ENCODE measurements at regions not wholly inside any gene's neighbourhood (a gene's known extent, or its start where the extent isn't known, plus 50 kb on each side); places are given as distances from the start of the nearest gene placed in this dataset.

DNA sequence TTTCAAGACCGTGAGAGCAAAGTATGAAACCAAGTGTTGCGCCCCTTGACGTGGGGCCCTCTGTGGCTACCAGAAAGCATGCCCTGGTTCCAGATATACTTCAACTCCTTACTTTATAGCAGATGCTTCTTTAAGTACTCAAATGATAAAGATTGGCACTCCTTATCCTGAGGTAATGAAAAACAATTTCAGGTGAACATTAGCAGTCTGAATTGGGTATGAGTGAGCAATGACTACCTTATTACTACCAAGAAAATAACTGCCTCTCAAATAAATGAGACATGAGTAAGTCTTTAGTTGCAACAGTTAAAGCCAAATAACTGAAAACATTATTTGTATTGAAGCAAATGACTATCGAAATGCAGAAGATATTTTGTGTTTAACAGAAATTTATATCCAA is 408.7 kb downstream of the MMUT start (continued):
- TF ChIP-seq, protein P1, sequence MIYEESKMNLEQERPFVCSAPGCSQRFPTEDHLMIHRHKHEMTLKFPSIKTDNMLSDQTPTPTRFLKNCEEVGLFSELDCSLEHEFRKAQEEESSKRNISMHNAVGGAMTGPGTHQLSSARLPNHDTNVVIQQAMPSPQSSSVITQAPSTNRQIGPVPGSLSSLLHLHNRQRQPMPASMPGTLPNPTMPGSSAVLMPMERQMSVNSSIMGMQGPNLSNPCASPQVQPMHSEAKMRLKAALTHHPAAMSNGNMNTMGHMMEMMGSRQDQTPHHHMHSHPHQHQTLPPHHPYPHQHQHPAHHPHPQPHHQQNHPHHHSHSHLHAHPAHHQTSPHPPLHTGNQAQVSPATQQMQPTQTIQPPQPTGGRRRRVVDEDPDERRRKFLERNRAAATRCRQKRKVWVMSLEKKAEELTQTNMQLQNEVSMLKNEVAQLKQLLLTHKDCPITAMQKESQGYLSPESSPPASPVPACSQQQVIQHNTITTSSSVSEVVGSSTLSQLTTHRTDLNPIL (CRISPR knock-in tag; IDR thresholded peaks at IDR 0.05; ENCODE audit: low read depth): no peak
- TF ChIP-seq SNAI2 (CRISPR knock-in tag; IDR thresholded peaks at IDR 0.05) (no peak), OSR1 (CRISPR knock-in tag; IDR thresholded peaks at IDR 0.05) (no peak)

DNA sequence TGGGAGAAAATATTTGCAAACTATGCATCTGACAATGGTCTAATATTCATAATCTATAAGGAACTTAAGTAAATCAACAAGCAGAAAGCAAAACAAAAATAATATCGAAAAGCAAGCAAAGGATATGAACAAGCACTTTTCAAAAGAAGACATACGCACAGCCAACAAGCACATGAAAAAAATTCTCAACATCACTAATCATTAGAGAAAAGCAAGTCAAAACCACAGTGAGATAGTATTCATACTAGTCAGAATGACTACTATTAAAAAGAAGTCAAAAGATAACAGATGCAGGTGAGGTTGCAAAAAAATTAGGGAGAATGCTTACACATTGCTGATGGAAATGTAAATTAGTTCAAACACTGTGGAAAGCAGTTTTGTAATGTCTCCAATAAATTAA is 410.2 kb downstream of the MMUT start:
- ATAC-seq: no peak
- no peak for TF ChIP-seq BACH2 (CRISPR knock-in tag; IDR thresholded peaks at IDR 0.05; ENCODE audit: borderline replicate concordance)

DNA sequence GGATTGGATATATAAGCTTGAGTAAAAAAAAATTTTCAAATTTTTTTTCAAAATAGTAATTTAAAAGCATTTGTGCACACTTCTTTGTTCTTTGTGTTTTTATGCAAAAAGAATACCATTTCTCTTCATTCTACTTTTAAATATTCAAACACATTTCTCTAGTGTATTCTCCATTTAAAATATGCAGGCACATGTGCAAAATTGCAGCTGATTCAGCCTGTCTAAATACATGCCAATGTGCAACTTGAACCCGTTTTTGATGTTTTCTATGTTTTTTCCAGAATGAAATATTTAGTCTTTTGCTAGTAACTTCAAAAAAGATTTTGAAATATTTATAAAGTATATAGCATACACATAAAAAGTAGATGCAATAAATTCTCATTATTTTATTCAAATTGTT is 411.8 kb downstream of the MMUT start:
- TF ChIP-seq RARB (CRISPR knock-in tag; IDR thresholded peaks at IDR 0.05) (no peak), SNAI2 (CRISPR knock-in tag; IDR thresholded peaks at IDR 0.05) (no peak), ZFP30 (CRISPR knock-in tag; IDR thresholded peaks at IDR 0.05) (no peak), ZNF70 (CRISPR knock-in tag; IDR thresholded peaks at IDR 0.05) (no peak)
- TF ChIP-seq, protein P2, sequence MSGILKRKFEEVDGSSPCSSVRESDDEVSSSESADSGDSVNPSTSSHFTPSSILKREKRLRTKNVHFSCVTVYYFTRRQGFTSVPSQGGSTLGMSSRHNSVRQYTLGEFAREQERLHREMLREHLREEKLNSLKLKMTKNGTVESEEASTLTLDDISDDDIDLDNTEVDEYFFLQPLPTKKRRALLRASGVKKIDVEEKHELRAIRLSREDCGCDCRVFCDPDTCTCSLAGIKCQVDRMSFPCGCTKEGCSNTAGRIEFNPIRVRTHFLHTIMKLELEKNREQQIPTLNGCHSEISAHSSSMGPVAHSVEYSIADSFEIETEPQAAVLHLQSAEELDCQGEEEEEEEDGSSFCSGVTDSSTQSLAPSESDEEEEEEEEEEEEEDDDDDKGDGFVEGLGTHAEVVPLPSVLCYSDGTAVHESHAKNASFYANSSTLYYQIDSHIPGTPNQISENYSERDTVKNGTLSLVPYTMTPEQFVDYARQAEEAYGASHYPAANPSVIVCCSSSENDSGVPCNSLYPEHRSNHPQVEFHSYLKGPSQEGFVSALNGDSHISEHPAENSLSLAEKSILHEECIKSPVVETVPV (CRISPR knock-in tag; IDR thresholded peaks at IDR 0.05): no peak
- TF ChIP-seq, protein P3, sequence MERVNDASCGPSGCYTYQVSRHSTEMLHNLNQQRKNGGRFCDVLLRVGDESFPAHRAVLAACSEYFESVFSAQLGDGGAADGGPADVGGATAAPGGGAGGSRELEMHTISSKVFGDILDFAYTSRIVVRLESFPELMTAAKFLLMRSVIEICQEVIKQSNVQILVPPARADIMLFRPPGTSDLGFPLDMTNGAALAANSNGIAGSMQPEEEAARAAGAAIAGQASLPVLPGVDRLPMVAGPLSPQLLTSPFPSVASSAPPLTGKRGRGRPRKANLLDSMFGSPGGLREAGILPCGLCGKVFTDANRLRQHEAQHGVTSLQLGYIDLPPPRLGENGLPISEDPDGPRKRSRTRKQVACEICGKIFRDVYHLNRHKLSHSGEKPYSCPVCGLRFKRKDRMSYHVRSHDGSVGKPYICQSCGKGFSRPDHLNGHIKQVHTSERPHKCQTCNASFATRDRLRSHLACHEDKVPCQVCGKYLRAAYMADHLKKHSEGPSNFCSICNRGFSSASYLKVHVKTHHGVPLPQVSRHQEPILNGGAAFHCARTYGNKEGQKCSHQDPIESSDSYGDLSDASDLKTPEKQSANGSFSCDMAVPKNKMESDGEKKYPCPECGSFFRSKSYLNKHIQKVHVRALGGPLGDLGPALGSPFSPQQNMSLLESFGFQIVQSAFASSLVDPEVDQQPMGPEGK (CRISPR knock-in tag; IDR thresholded peaks at IDR 0.05; ENCODE audit: borderline replicate concordance): no peak
- no peak for ATAC-seq

DNA sequence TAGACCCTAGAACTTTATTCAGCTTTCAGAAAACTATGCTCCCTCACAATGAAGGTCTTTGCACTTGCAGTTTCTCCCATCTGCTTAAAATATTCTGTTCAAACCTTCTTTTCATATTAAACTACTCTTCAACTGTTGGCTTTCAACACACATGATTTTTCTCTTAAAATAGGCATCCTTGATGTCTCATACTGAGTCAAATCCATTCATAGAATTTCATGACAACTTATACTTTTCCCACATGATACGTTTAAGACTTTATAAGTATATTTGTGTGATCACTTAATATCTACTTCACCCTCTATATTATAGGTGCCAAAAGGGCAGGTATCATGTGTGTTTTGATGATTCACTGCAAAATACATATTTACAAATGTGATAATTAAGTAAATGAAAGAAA is 412.5 kb downstream of the MMUT start:
- TF ChIP-seq ZNF565 (CRISPR knock-in tag; conservative IDR thresholded peaks at IDR 0.05; ENCODE audit: low read depth): no peak
- TF ChIP-seq, protein P3 (CRISPR knock-in tag; IDR thresholded peaks at IDR 0.05; ENCODE audit: borderline replicate concordance): no peak
- no peak for TF ChIP-seq SNAI2 (CRISPR knock-in tag; IDR thresholded peaks at IDR 0.05)
- TF ChIP-seq, protein P4, sequence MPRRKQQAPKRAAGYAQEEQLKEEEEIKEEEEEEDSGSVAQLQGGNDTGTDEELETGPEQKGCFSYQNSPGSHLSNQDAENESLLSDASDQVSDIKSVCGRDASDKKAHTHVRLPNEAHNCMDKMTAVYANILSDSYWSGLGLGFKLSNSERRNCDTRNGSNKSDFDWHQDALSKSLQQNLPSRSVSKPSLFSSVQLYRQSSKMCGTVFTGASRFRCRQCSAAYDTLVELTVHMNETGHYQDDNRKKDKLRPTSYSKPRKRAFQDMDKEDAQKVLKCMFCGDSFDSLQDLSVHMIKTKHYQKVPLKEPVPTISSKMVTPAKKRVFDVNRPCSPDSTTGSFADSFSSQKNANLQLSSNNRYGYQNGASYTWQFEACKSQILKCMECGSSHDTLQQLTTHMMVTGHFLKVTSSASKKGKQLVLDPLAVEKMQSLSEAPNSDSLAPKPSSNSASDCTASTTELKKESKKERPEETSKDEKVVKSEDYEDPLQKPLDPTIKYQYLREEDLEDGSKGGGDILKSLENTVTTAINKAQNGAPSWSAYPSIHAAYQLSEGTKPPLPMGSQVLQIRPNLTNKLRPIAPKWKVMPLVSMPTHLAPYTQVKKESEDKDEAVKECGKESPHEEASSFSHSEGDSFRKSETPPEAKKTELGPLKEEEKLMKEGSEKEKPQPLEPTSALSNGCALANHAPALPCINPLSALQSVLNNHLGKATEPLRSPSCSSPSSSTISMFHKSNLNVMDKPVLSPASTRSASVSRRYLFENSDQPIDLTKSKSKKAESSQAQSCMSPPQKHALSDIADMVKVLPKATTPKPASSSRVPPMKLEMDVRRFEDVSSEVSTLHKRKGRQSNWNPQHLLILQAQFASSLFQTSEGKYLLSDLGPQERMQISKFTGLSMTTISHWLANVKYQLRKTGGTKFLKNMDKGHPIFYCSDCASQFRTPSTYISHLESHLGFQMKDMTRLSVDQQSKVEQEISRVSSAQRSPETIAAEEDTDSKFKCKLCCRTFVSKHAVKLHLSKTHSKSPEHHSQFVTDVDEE (CRISPR knock-in tag; IDR thresholded peaks at IDR 0.05): no peak
- TF ChIP-seq ZC3H10 (CRISPR knock-in tag; IDR thresholded peaks at IDR 0.05): no peak
- no peak for TF ChIP-seq ZFP30 (CRISPR knock-in tag; IDR thresholded peaks at IDR 0.05)
- no peak for ATAC-seq

DNA sequence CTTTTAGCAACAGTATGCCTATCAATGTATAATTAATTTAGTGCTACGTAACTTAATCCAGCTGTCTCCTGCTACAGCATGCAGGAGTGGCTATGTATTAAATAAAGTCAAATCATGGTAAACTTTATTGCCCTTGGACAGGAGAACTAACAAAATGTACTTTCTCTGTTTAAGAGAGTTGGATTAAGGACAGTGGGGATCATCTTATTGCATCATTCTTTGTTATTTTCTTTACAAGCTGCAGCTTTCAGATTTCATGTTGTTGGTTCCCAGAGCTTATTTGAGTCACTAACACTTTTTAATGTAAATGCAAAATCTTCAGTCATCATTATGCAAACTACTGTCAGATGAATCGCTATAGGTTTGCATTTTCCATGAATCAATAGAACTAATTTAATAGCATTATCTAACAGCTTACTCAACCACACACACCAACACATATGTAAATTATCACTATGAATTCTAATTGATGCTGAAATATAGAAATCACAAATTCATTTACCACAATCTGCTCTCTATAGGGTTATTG is 424.7 kb downstream of the MMUT start:
- no peak for ATAC-seq
- TF ChIP-seq ZNF565 (CRISPR knock-in tag; conservative IDR thresholded peaks at IDR 0.05; ENCODE audit: low read depth): no peak

DNA sequence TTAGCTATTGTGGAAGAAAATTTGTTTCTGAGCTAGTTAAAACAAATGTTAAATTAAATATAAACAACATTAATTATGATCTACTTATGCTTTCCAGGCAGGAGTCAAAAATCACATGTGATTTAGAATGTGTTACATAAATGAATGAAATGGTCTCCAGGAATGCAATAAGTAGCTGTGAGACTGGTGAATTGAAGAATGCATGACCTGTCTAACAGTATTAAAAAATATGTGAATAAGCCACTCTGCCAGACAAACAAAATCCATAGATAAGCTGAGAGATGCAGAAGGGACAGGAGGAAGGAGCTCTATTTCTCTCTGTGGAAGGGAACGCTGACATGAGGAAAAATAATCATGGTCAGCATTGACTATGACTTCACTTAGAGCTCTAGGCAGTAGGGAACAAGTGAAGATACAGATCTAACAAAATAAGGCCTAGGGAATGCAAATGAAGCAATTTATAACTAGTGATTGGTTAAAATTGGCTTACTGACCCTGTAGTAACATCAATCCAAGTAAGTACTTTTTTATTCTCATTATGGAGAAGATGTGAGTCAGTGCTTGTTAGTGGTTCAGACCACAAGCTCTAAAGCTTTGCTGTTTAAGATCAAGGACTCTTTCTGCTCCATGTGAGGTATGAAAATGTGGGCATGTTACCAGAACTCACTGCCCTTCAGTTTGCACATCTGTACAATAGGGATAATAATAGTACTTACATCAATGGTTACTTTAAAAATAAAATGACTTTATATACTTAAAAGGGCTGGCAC is 432.6 kb downstream of the MMUT start:
- no peak for ATAC-seq
- no peak for TF ChIP-seq ZNF8 (CRISPR knock-in tag; IDR thresholded peaks at IDR 0.05)
- TF ChIP-seq, protein P5, sequence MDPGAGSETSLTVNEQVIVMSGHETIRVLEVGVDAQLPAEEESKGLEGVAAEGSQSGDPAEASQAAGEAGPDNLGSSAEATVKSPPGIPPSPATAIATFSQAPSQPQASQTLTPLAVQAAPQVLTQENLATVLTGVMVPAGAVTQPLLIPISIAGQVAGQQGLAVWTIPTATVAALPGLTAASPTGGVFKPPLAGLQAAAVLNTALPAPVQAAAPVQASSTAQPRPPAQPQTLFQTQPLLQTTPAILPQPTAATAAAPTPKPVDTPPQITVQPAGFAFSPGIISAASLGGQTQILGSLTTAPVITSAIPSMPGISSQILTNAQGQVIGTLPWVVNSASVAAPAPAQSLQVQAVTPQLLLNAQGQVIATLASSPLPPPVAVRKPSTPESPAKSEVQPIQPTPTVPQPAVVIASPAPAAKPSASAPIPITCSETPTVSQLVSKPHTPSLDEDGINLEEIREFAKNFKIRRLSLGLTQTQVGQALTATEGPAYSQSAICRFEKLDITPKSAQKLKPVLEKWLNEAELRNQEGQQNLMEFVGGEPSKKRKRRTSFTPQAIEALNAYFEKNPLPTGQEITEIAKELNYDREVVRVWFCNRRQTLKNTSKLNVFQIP (CRISPR knock-in tag; IDR thresholded peaks at IDR 0.05; ENCODE audit: borderline replicate concordance, low read depth): no peak
- no peak for TF ChIP-seq ISL1 (CRISPR knock-in tag; IDR thresholded peaks at IDR 0.05)
- no peak for TF ChIP-seq ZNF565 (CRISPR knock-in tag; conservative IDR thresholded peaks at IDR 0.05; ENCODE audit: low read depth)
- TF ChIP-seq, protein P1 (CRISPR knock-in tag; IDR thresholded peaks at IDR 0.05; ENCODE audit: low read depth): no peak
- no peak for TF ChIP-seq PPARA (CRISPR knock-in tag; IDR thresholded peaks at IDR 0.05; ENCODE audit: borderline replicate concordance)
- no peak for TF ChIP-seq ZFP3 (CRISPR knock-in tag; IDR thresholded peaks at IDR 0.05)
- no peak for TF ChIP-seq ARNTL (CRISPR knock-in tag; IDR thresholded peaks at IDR 0.05; ENCODE audit: borderline replicate concordance, low read depth)
- TF ChIP-seq GLIS3 (CRISPR knock-in tag; IDR thresholded peaks at IDR 0.05): no peak

All from SK-N-SH treated with all-trans-retinoic acid at 6 μM for 48 hours (cell line).